Stimulated activated CD4-positive, alpha-beta T cell treated with anti-CD3 and anti-CD28 coated beads, TNF-alpha, amount 100 ng/mL, for 48 hours (primary cell): ENCODE measurements at regions not wholly inside any gene's neighbourhood (a gene's known extent, or its start where the extent isn't known, plus 50 kb on each side); places are given as distances from the start of the nearest gene placed in this dataset.

Experiments
- DNase-seq, 3 donors: peaks; one replicate each; pipeline ENCODE4 v3.0.0-alpha.2; 2020; ENCODE audit warnings: low read depth in 3 of 3

GRCh38 chr4:63505714-63506460 is 903.4 kb downstream of the TECRL start:
- no peak for DNase-seq

GRCh38 chr4:63493265-63493664 is 916.0 kb downstream of the TECRL start:
- no peak for DNase-seq

GRCh38 chr4:63492515-63492914 is 916.7 kb downstream of the TECRL start:
- no peak for DNase-seq

- DNase-seq, result no peak
Observed at GRCh38 chr4:63464393-63464792, 944.9 kb downstream of the TECRL start.

GRCh38 chr4:63460075-63460474 is 949.2 kb downstream of the TECRL start:
- DNase-seq, result no peak

GRCh38 chr4:63459329-63459728 is 949.9 kb downstream of the TECRL start:
- no peak for DNase-seq

GRCh38 chr4:63458010-63458409 is 951.2 kb downstream of the TECRL start:
- no peak for DNase-seq

- DNase-seq, result no peak
Observed at GRCh38 chr4:63440236-63440635, 969.0 kb downstream of the TECRL start.

- no peak for DNase-seq
Observed at GRCh38 chr4:63430105-63430504, 979.1 kb downstream of the TECRL start.

- DNase-seq, result no peak
Observed at GRCh38 chr4:63396269-63396668, 1013.0 kb downstream of the TECRL start.

GRCh38 chr4:63393544-63393943 is 1015.7 kb downstream of the TECRL start:
- no peak for DNase-seq

- no peak for DNase-seq
Observed at GRCh38 chr4:63379750-63380522, 1029.3 kb downstream of the TECRL start.

GRCh38 chr4:63371001-63371400 is 1038.2 kb downstream of the TECRL start:
- no peak for DNase-seq

- no peak for DNase-seq
Observed at GRCh38 chr4:63361628-63362027, 1047.6 kb downstream of the TECRL start.

- DNase-seq, result no peak
Observed at GRCh38 chr4:63361066-63361465, 1048.2 kb downstream of the TECRL start.

- no peak for DNase-seq
Observed at GRCh38 chr4:63349674-63350025, 1059.6 kb downstream of the TECRL start.

- DNase-seq, result no peak
Observed at GRCh38 chr4:63348735-63349673, 1060.2 kb downstream of the TECRL start.

GRCh38 chr4:63325140-63325539 is 1084.1 kb downstream of the TECRL start:
- no peak for DNase-seq

- no peak for DNase-seq
Observed at GRCh38 chr4:63316633-63317032, 1092.6 kb downstream of the TECRL start.

GRCh38 chr4:63315651-63316050 is 1093.6 kb downstream of the TECRL start:
- DNase-seq, result no peak

GRCh38 chr4:63308697-63309096 is 1100.6 kb downstream of the TECRL start:
- no peak for DNase-seq

- no peak for DNase-seq
Observed at GRCh38 chr4:63302792-63303191, 1106.5 kb downstream of the TECRL start.
